ENCODE measurements at regions not wholly inside any gene's neighbourhood (a gene's known extent, or its start where the extent isn't known, plus 50 kb on each side); places are given as distances from the start of the nearest gene placed in this dataset.
"Not testable (repeated sequence)": the region's sequence is repeated elsewhere in the genome, so short reads cannot be mapped to it uniquely, and the experiment has no call there.

DNA sequence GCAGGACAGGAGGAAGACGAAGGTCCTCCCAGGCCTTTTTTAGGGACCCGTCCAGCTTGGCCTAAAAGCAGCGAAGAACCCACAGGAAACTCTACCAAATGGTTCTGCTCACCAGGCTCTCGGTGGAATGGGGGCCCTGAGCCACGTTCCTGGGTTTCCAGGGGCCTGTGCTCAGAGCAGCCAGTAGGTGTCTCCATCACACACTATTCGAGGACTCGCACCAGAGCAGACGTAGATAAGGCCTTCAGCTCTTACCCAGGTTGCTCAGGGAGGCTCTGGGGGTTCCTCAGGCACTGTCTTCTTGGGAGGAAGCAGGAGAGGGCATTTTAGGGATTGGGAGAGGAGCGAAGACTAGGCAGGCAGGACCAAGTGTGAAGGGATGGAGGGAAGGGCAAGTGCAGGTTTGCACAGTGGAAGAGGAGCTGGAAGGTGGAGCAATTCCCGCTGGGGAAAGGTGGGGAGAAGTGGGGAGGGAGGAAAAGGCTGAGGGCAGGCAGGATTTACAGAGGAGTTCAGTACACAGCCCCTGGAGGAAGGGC lies 157.1 kb downstream of the RGS9 start:
- Histone ChIP-seq H3K27ac (ENCODE audit: low read depth, low read length) (no peak overlapping the region), H3K4me3 (ENCODE audit: low read depth, low read length) (no peak overlapping the region), H3K27me3 (ENCODE audit: control insufficient read depth, insufficient read depth, low read length) (peaks cover 8% of the 10 kb centered on the region), H3K9me3 (ENCODE audit: control insufficient read depth, insufficient read depth, low read length) (no peaks in the 10 kb centered on the region)
- DNase-seq (ENCODE audit: low read depth, low spot score): peak; percentile 46
- CTCF ChIA-PET: interaction anchor here (0.6 to 6.9 kb wide), 30 partner anchors 9 to 897 kb away, joined by 3 to 79 read pairs (median 4); no protein-coding TSS in a partner anchor
- TF ChIP-seq, protein P1, sequence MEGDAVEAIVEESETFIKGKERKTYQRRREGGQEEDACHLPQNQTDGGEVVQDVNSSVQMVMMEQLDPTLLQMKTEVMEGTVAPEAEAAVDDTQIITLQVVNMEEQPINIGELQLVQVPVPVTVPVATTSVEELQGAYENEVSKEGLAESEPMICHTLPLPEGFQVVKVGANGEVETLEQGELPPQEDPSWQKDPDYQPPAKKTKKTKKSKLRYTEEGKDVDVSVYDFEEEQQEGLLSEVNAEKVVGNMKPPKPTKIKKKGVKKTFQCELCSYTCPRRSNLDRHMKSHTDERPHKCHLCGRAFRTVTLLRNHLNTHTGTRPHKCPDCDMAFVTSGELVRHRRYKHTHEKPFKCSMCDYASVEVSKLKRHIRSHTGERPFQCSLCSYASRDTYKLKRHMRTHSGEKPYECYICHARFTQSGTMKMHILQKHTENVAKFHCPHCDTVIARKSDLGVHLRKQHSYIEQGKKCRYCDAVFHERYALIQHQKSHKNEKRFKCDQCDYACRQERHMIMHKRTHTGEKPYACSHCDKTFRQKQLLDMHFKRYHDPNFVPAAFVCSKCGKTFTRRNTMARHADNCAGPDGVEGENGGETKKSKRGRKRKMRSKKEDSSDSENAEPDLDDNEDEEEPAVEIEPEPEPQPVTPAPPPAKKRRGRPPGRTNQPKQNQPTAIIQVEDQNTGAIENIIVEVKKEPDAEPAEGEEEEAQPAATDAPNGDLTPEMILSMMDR (IDR thresholded peaks at IDR 0.05; ENCODE audit: low read depth, low read length): peak; percentile 91
- POLR2A ChIA-PET: interaction anchor here (0.6 kb wide), 1 partner anchor 32 kb away, joined by 3 read pairs; no protein-coding TSS in a partner anchor

DNA sequence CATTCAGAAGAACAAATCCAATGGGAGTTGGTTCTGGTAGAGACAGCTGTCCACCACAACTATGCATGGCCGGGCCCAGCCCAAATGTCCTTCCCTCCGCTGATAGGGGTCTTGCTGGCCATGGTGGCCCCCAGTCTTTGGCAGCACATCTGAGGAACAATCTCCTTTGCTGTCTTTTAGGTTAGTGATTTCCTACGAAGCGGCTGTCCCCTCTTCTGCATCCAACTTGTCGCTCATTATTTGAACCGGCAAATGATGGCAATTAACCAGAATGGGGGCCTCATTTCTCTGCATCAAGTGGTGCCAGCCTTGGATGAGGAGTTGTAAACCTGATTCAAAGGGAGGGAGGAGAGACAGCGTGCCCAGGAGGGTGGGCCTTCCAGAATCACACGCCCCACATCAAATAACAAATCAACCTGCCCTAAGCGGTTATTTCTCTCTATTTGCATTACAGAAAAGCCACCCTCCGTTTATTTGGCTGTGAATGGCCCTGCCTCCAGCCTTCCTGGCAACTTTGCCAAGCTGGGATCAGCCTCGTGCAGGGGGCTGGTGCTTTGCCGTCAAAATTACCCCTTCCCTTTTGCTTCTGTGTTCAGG lies 156.5 kb downstream of the RGS9 start:
- TF ChIP-seq, protein P1 (IDR thresholded peaks at IDR 0.05; ENCODE audit: low read depth, low read length): no peak
- CTCF ChIA-PET: interaction anchor here (0.6 to 6.9 kb wide), 19 partner anchors 8 to 871 kb away, joined by 3 to 79 read pairs (median 4); no protein-coding TSS in a partner anchor
- DNase-seq (ENCODE audit: low read depth, low spot score): no peak
- Histone ChIP-seq H3K27me3 (ENCODE audit: control insufficient read depth, insufficient read depth, low read length) (peaks cover 10% of the 10 kb centered on the region), H3K9me3 (ENCODE audit: control insufficient read depth, insufficient read depth, low read length) (no peaks in the 10 kb centered on the region), H3K27ac (ENCODE audit: low read depth, low read length) (no peak overlapping the region), H3K4me3 (ENCODE audit: low read depth, low read length) (no peak overlapping the region)
- POLR2A ChIA-PET: no interaction called here

DNA sequence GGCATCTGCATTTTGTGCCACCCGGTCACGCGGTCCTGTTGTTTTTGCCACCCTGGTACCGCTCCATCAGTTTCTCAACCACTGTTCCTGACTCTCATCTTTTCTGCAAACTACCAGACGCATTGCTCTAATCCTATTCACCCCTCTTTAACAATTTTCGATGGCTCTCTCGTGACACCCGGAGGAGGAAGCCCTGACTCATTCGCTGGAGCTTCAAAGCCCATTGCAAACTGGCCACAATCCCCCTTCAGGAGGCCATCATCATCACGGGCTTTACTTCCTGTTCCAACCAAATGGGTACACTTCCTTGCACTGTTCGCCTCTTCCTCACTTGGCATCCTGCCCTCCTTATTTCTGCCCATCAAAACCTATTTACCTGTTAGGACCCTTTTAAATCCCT lies 155.3 kb downstream of the RGS9 start:
- peaks cover 10% of the 10 kb centered on the region for H3K27me3 ChIP-seq (ENCODE audit: control insufficient read depth, insufficient read depth, low read length)
- no peak overlapping the region for H3K4me3 ChIP-seq (ENCODE audit: low read depth, low read length)
- POLR2A ChIA-PET: no interaction called here
- no peak for DNase-seq (ENCODE audit: low read depth, low spot score)
- H3K27ac ChIP-seq (ENCODE audit: low read depth, low read length): no peak overlapping the region
- TF ChIP-seq, protein P1 (IDR thresholded peaks at IDR 0.05; ENCODE audit: low read depth, low read length): no peak
- CTCF ChIA-PET: interaction anchor here (1.7 to 6.9 kb wide), 2 partner anchors 15 to 873 kb away, joined by 5 to 79 read pairs; no protein-coding TSS in a partner anchor
- H3K9me3 ChIP-seq (ENCODE audit: control insufficient read depth, insufficient read depth, low read length): no peaks in the 10 kb centered on the region

DNA sequence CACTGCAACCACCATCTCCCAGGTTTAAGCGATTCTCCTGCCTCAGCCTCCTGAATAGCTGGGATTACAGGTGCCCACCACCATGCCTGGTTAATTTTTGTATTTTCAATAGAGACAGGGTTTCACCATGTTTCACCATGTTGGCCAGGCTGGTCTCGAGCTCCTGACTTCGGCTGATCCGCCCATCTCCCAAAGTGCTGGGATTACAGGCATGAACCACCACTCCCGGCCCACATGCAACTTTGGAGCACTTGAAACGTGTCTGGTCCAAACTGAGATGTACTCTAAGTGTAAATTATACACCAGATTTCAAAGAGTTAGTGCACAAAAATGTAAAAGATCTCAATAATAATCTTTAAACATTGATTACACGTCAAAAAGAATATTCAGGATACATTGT lies 154.1 kb downstream of the RGS9 start:
- H3K9me3 ChIP-seq (ENCODE audit: control insufficient read depth, insufficient read depth, low read length); H3K27me3 ChIP-seq (ENCODE audit: control insufficient read depth, insufficient read depth, low read length); DNase-seq (ENCODE audit: low read depth, low spot score); POLR2A ChIA-PET; H3K27ac ChIP-seq (ENCODE audit: low read depth, low read length); H3K4me3 ChIP-seq (ENCODE audit: low read depth, low read length): not testable (repeated sequence)
- CTCF ChIA-PET: interaction anchor here (0.7 kb wide), 2 partner anchors 16 to 129 kb away, joined by 5 to 9 read pairs; no protein-coding TSS in a partner anchor

DNA sequence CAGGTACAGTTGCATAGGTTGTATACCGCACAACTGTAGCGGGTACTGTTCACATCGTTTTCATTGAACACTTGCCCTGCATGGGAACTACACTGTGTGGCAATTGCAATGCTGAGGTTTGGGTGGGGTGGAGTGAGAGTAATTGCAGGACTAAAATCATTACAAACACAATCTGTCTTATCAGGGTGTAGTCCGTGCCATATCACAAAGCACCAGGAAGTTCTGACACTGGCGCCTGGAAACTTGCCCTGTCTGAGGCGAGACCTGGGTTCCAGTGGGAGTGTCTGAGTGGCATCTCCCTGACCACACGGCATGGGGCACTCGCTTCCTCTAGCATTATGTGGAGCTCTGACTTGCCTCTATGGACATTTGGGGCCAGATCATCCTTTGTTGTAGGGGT lies 153.4 kb downstream of the RGS9 start:
- no peaks in the 10 kb centered on the region for H3K9me3 ChIP-seq (ENCODE audit: control insufficient read depth, insufficient read depth, low read length)
- no peak overlapping the region for H3K27ac ChIP-seq (ENCODE audit: low read depth, low read length)
- no peak overlapping the region for H3K4me3 ChIP-seq (ENCODE audit: low read depth, low read length)
- no peak for DNase-seq (ENCODE audit: low read depth, low spot score)
- ChIA-PET CTCF (interaction anchor here (0.6 to 0.7 kb wide), 4 partner anchors 16 to 297 kb away, joined by 3 to 9 read pairs (median 4); no protein-coding TSS in a partner anchor), POLR2A (no interaction called here)
- TF ChIP-seq, protein P1 (IDR thresholded peaks at IDR 0.05; ENCODE audit: low read depth, low read length): no peak
- peaks cover 10% of the 10 kb centered on the region for H3K27me3 ChIP-seq (ENCODE audit: control insufficient read depth, insufficient read depth, low read length)
